Panc1 (cell line): ENCODE measurements at regions not wholly inside any gene's neighbourhood (a gene's known extent, or its start where the extent isn't known, plus 50 kb on each side); places are given as distances from the start of the nearest gene placed in this dataset.

Experiments used
- POLR2AphosphoS5 ChIP-seq: IDR thresholded peaks from 2 replicates; pipeline ENCODE4 v1.6.1; 2012; ENCODE audit warnings: mild to moderate bottlenecking, low read depth, low read length, moderate library complexity
- TF ChIP-seq, protein P1 (sequence below): fragments of 450-650 bp; IDR thresholded peaks from 2 replicates; pipeline ENCODE4 v1.5.1; 2017; ENCODE audit warnings: mild to moderate bottlenecking
- TF ChIP-seq, protein P2 (sequence below), 2 experiments: IDR thresholded peaks; 2 replicates each; pipeline ENCODE4 v1.6.1; 2011 to 2012; ENCODE audit warnings: low read depth in 2 of 2, control low read depth in 1 of 2, low read length in 1 of 2, mild to moderate bottlenecking in 1 of 2, moderate library complexity in 1 of 2; ENCODE audit not compliant: insufficient read depth in 1 of 2

DNA sequence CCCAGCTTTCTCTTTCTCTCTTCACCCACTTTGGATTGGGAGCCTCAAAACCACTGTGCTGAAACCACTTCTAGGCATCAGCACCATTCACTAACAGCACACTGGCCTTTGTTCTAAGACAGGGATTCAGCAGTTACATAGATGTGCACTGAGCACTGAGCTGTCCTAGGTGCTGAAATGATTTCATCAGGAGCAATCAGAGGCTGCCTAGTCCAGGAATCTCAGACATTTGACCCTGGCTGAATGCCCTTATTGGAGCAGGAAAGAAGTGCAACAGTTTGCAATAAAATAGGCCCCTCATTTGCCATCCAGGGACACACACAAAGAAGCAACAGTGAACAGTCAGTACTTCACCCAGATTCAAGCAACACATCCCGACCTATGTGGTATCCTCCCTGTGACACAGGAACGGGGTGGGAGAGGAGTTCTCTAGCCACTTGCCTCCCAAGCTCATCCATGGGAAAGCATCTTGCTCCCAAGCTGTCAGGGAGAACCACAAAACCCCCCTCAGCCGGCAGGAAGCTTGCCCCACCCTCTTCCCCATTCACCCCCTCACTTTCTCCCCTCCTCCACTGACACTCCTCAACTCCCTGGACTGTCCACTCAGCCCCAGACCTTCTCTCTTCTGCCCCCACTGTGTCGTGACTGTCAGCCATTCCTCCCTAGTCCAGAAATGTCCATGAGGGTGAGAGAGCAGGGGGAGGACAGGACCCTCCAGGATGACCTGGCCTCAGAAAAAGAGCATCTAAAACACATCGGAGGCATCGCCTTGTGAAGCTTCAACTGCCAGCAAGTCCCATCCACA is 304.4 kb downstream of the PREX1 start:
- TF ChIP-seq, protein P1, sequence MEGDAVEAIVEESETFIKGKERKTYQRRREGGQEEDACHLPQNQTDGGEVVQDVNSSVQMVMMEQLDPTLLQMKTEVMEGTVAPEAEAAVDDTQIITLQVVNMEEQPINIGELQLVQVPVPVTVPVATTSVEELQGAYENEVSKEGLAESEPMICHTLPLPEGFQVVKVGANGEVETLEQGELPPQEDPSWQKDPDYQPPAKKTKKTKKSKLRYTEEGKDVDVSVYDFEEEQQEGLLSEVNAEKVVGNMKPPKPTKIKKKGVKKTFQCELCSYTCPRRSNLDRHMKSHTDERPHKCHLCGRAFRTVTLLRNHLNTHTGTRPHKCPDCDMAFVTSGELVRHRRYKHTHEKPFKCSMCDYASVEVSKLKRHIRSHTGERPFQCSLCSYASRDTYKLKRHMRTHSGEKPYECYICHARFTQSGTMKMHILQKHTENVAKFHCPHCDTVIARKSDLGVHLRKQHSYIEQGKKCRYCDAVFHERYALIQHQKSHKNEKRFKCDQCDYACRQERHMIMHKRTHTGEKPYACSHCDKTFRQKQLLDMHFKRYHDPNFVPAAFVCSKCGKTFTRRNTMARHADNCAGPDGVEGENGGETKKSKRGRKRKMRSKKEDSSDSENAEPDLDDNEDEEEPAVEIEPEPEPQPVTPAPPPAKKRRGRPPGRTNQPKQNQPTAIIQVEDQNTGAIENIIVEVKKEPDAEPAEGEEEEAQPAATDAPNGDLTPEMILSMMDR, result no peak
- no peak for TF ChIP-seq POLR2AphosphoS5
- TF ChIP-seq, protein P2, sequence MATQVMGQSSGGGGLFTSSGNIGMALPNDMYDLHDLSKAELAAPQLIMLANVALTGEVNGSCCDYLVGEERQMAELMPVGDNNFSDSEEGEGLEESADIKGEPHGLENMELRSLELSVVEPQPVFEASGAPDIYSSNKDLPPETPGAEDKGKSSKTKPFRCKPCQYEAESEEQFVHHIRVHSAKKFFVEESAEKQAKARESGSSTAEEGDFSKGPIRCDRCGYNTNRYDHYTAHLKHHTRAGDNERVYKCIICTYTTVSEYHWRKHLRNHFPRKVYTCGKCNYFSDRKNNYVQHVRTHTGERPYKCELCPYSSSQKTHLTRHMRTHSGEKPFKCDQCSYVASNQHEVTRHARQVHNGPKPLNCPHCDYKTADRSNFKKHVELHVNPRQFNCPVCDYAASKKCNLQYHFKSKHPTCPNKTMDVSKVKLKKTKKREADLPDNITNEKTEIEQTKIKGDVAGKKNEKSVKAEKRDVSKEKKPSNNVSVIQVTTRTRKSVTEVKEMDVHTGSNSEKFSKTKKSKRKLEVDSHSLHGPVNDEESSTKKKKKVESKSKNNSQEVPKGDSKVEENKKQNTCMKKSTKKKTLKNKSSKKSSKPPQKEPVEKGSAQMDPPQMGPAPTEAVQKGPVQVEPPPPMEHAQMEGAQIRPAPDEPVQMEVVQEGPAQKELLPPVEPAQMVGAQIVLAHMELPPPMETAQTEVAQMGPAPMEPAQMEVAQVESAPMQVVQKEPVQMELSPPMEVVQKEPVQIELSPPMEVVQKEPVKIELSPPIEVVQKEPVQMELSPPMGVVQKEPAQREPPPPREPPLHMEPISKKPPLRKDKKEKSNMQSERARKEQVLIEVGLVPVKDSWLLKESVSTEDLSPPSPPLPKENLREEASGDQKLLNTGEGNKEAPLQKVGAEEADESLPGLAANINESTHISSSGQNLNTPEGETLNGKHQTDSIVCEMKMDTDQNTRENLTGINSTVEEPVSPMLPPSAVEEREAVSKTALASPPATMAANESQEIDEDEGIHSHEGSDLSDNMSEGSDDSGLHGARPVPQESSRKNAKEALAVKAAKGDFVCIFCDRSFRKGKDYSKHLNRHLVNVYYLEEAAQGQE (IDR thresholded peaks at IDR 0.05; ENCODE audit: insufficient read depth in 1 of 2, low read depth in 2 of 2, low read length in 1 of 2), result peak; percentile 95 to 97
